SK-N-MC (cell line): ENCODE measurements at regions not wholly inside any gene's neighbourhood (a gene's known extent, or its start where the extent isn't known, plus 50 kb on each side); places are given as distances from the start of the nearest gene placed in this dataset.

Experiments
- EZH2 ChIP-seq: fragments of 200-600 bp; sonication (generic); IDR thresholded peaks from one replicate; pipeline ENCODE4 v1.6.1; 2017; ENCODE audit warnings: antibody characterized with exemption
- FOXP2 ChIP-seq: optimal IDR thresholded peaks from 2 replicates; pipeline ENCODE3; 2011; ENCODE audit warnings: mild to moderate bottlenecking, moderate library complexity; ENCODE audit not compliant: insufficient read depth; ENCODE audit errors: extremely low read length, control extremely low read depth
- POLR2AphosphoS5 ChIP-seq: IDR thresholded peaks from 2 replicates; pipeline ENCODE4 v1.6.1; 2012; ENCODE audit warnings: mild to moderate bottlenecking, low read depth, low read length, borderline replicate concordance

GRCh38 chr21:26781331-26781730, 63.9 kb downstream of the ADAMTS1 start:
- TF ChIP-seq POLR2AphosphoS5, result no peak
- no peak for TF ChIP-seq EZH2
- no peak for TF ChIP-seq FOXP2
